Endothelial cell of umbilical vein (primary cell): ENCODE measurements at regions not wholly inside any gene's neighbourhood (a gene's known extent, or its start where the extent isn't known, plus 50 kb on each side); places are given as distances from the start of the nearest gene placed in this dataset.

ENCODE experiments used
- BruUV-seq: library from RNA; stranded (reverse); fragments of 400-500 nt; replicated peaks from 2 replicates; lab custom pipeline; 2021; lab: Mats Ljungman, UMichigan
- CTCF ChIA-PET: fragments of 300-600, 350-600 bp; sonication (Branson Sonifier 250); formaldehyde crosslinking; loops from one replicate; lab custom pipeline; 2021; ENCODE audit warnings: antibody characterized with exemption, inconsistent platforms; lab: Charles Lee
- POLR2A ChIA-PET: fragments of 300-600, 350-600 bp; sonication (Branson Sonifier 250); formaldehyde crosslinking; loops from one replicate; lab custom pipeline; 2021; ENCODE audit warnings: antibody characterized with exemption, inconsistent platforms; lab: Charles Lee
- DNase-seq: peaks from one replicate; pipeline ENCODE4 v3.0.0-alpha.2; 2011; ENCODE audit warnings: low read depth, low spot score
- FAIRE-seq: peaks from 2 replicates; lab custom pipeline; 2011; peaks lifted over from hg19 to GRCh38; lab: Jason Lieb, UNC
- H2AFZ ChIP-seq: 2 replicates; pipeline ENCODE4 v1.6.0; 2012; ENCODE audit warnings: low read depth, low read length, control low read depth, inconsistent platforms
- H3K27ac ChIP-seq: 2 replicates; pipeline ENCODE4 v1.5.1; 2011; ENCODE audit warnings: low read depth, mild to moderate bottlenecking, control low read depth, low read length, moderate library complexity; ENCODE audit not compliant: insufficient read depth
- H3K27me3 ChIP-seq, 2 experiments: 2 replicates each; pipeline versions ENCODE4 v1.6.0 to v1.6.1; 2011; ENCODE audit warnings: low read length in 2 of 2, mixed read lengths in 1 of 2; ENCODE audit not compliant: control insufficient read depth in 2 of 2, insufficient read depth in 2 of 2
- H3K36me3 ChIP-seq, 2 experiments: 2 replicates in 1 of 2; 3 replicates in 1 of 2; pipeline ENCODE4 v1.5.1; 2011; ENCODE audit warnings: low read length in 2 of 2, mild to moderate bottlenecking in 1 of 2, moderate library complexity in 1 of 2; ENCODE audit not compliant: control insufficient read depth in 2 of 2, insufficient read depth in 2 of 2; ENCODE audit errors: extremely low read depth in 1 of 2
- H3K4me1 ChIP-seq: 3 replicates; pipeline ENCODE4 v1.5.1; 2011; ENCODE audit warnings: mild to moderate bottlenecking, low read length; ENCODE audit not compliant: control insufficient read depth, insufficient read depth; ENCODE audit errors: extremely low read depth
- H3K4me2 ChIP-seq: 2 replicates; pipeline ENCODE4 v1.6.1; 2011; ENCODE audit warnings: low read length, control low read depth, mixed read lengths; ENCODE audit not compliant: insufficient read depth
- H3K4me3 ChIP-seq, 3 experiments: fragments of 200-600 bp in 1 of 3; sonication (generic), shearing (Covaris generic) in 1 of 3; replicated peaks in 1 of 3; 2 replicates each; pipeline ENCODE4 v1.5.1; 2011 to 2016; ENCODE audit warnings: control low read depth in 3 of 3, low read length in 3 of 3, mild to moderate bottlenecking in 2 of 3, inconsistent platforms in 1 of 3, low read depth in 1 of 3, moderate library complexity in 1 of 3; ENCODE audit not compliant: insufficient read depth in 1 of 3
- H3K79me2 ChIP-seq: 2 replicates; pipeline ENCODE4 v1.6.0; 2012; ENCODE audit warnings: low read length, inconsistent platforms; ENCODE audit not compliant: control insufficient read depth, insufficient read depth
- H3K9ac ChIP-seq: replicated peaks from 2 replicates; pipeline ENCODE3; 2011; ENCODE audit warnings: low read length, control low read depth; ENCODE audit not compliant: insufficient read depth; ENCODE audit errors: extremely low read depth
- H3K9me1 ChIP-seq: replicated peaks from 3 replicates; pipeline ENCODE4 v1.6.0; 2011; ENCODE audit warnings: mild to moderate bottlenecking, low read length; ENCODE audit not compliant: control insufficient read depth, insufficient read depth; ENCODE audit errors: extremely low read depth
- H3K9me3 ChIP-seq: replicated peaks from 2 replicates; pipeline ENCODE4 v1.5.1; 2012; ENCODE audit warnings: low read length, inconsistent platforms; ENCODE audit not compliant: control insufficient read depth, insufficient read depth
- H4K20me1 ChIP-seq: replicated peaks from 2 replicates; pipeline ENCODE3; 2011; ENCODE audit warnings: mild to moderate bottlenecking, low read length; ENCODE audit not compliant: control insufficient read depth, insufficient read depth; ENCODE audit errors: extremely low read depth
- CTCF ChIP-seq, 2 donors: IDR thresholded peaks; 1 replicate in 1 of 2; 2 replicates in 1 of 2; pipeline ENCODE4 v1.5.1; 2011; ENCODE audit warnings: low read length in 2 of 2, mild to moderate bottlenecking in 2 of 2, moderate library complexity in 2 of 2, control low read depth in 1 of 2, inconsistent platforms in 1 of 2, low read depth in 1 of 2; ENCODE audit not compliant: insufficient read depth in 1 of 2; ENCODE audit errors: extremely low read depth in 1 of 2
- EZH2 ChIP-seq: IDR thresholded peaks from 2 replicates; pipeline ENCODE4 v1.6.1; 2012; ENCODE audit warnings: borderline replicate concordance, low read depth, mild to moderate bottlenecking, moderate library complexity, low read length, inconsistent platforms; ENCODE audit not compliant: severe bottlenecking
- FOS ChIP-seq: IDR thresholded peaks from 2 replicates; pipeline ENCODE4 v1.6.1; 2011; ENCODE audit warnings: mild to moderate bottlenecking, low read length, moderate library complexity, borderline replicate concordance; ENCODE audit not compliant: insufficient read depth
- GATA2 ChIP-seq: IDR thresholded peaks from 2 replicates; pipeline ENCODE4 v1.7.0; 2011; ENCODE audit warnings: low read depth, mild to moderate bottlenecking, moderate library complexity, mixed read lengths, low read length; ENCODE audit not compliant: insufficient read length, insufficient read depth
- JUN ChIP-seq: IDR thresholded peaks from 2 replicates; pipeline ENCODE4 v1.6.1; 2011; ENCODE audit warnings: borderline replicate concordance, low read depth; ENCODE audit not compliant: insufficient read length, insufficient read depth
- MAX ChIP-seq: IDR thresholded peaks from 2 replicates; pipeline ENCODE4 v1.6.1; 2011; ENCODE audit not compliant: insufficient read depth, insufficient read length
- MYC ChIP-seq: IDR thresholded peaks from one replicate; pipeline ENCODE4 v1.6.1; 2011; ENCODE audit warnings: mild to moderate bottlenecking, low read depth, low read length
- POLR2A ChIP-seq: IDR thresholded peaks from 2 replicates; pipeline ENCODE4 v1.6.1; 2012; ENCODE audit warnings: low read depth, mild to moderate bottlenecking, control low read depth, low read length
- POLR2AphosphoS5 ChIP-seq: IDR thresholded peaks from 2 replicates; pipeline ENCODE4 v1.6.1; 2012; ENCODE audit warnings: low read depth, mild to moderate bottlenecking, control low read depth, low read length, moderate library complexity; ENCODE audit not compliant: insufficient read depth
- dilution Hi-C: fragments of 300-500 bp; cut with MboI; formaldehyde crosslinking; loops from one replicate; pipeline ENCODE4 v1.15.0; 2019; ENCODE audit warnings: low sequenced_read_pairs; ENCODE audit not compliant: extremely low pct_ligation_motif_present
- intact Hi-C: fragments of 100-400 bp; cut with micrococcal nuclease; formaldehyde crosslinking; loops from one replicate; pipeline ENCODE4 v1.10.0; 2022

GRCh38 chr13:59415498-59415897 lies 748.2 kb downstream of the DIAPH3 start:
- intact Hi-C loops (no loop called here), dilution Hi-C loops (no loop called here)
- ChIA-PET POLR2A (interaction anchor here (0.6 kb wide), 1 partner anchor 654 kb away, joined by 5 read pairs; no protein-coding TSS in a partner anchor), CTCF (no interaction called here)
- Histone ChIP-seq H3K4me2 (no peak overlapping the region), H3K4me3 (no peak overlapping the region), H3K36me3 (no peaks in the 10 kb centered on the region), H2AFZ (no peak overlapping the region), H3K9me1 (no peaks in the 10 kb centered on the region), H3K4me1 (no peaks in the 10 kb centered on the region), H3K9ac (no peak overlapping the region), H3K9me3 (no peaks in the 10 kb centered on the region), H4K20me1 (no peaks in the 10 kb centered on the region), H3K79me2 (no peaks in the 10 kb centered on the region), H3K27me3 (no peaks in the 10 kb centered on the region), H3K27ac (no peak overlapping the region)
- BruUV-seq = no TSS peak
- DNase-seq (no peak), FAIRE-seq (no peak)
- TF ChIP-seq POLR2AphosphoS5 (no peak), GATA2 (no peak), POLR2A (no peak), MAX (no peak), FOS (no peak), EZH2 (no peak), JUN (no peak), MYC (no peak), CTCF (IDR thresholded peaks at IDR 0.05; ENCODE audit: extremely low read depth in 1 of 2, insufficient read depth in 1 of 2, low read depth in 1 of 2, low read length in 2 of 2) (no peak)
